ENCODE measurements at regions not wholly inside any gene's neighbourhood (a gene's known extent, or its start where the extent isn't known, plus 50 kb on each side); places are given as distances from the start of the nearest gene placed in this dataset.

- BruUV-seq (replicated peaks) = no TSS peak
- Histone ChIP-seq H2BK15ac (ENCODE audit: low read depth, low read length) (no peak overlapping the region), H2BK5ac (ENCODE audit: low read depth, low read length, poor library complexity, severe bottlenecking) (no peak overlapping the region), H3K36me3 (ENCODE audit: control insufficient read depth, insufficient read depth, low read length) (no peaks in the 10 kb centered on the region), H3K4me2 (ENCODE audit: low read depth, low read length) (no peak overlapping the region), H4K8ac (ENCODE audit: low read depth in 2 of 2, low read length in 2 of 2) (no peak overlapping the region), H3K14ac (replicated peaks; ENCODE audit: low read depth, low read length) (no peak overlapping the region), H3K79me1 (ENCODE audit: low read depth in 1 of 2, low read length in 2 of 2) (no peaks in the 10 kb centered on the region), H2AK9ac (replicated peaks; ENCODE audit: low read depth, low read length, poor library complexity) (no peak overlapping the region), H3K56ac (ENCODE audit: extremely low read depth, insufficient read depth, low read length) (no peak overlapping the region), H3K27ac (ENCODE audit: insufficient read depth, low read length) (no peak overlapping the region), H3K4me1 (ENCODE audit: control insufficient read depth, insufficient read depth, low read length) (no peaks in the 10 kb centered on the region; the same call in 1 of the 2 replicates), H2AFZ (replicated peaks; ENCODE audit: low read length, poor library complexity) (no peak overlapping the region), H3K23ac (ENCODE audit: low read depth, low read length) (no peak overlapping the region), H3K4me3 (ENCODE audit: insufficient read depth, low read depth, low read length) (no peak overlapping the region), H2BK20ac (ENCODE audit: low read depth, low read length) (no peak overlapping the region), H3K9me1 (ENCODE audit: insufficient read depth, low read length) (no peaks in the 10 kb centered on the region), H4K5ac (ENCODE audit: low read depth, low read length) (no peak overlapping the region), H3K18ac (ENCODE audit: low read depth, low read length) (no peak overlapping the region), H3K9ac (ENCODE audit: low read depth, low read length) (no peak overlapping the region), H2AK5ac (ENCODE audit: low read depth, low read length) (no peak overlapping the region), H2BK120ac (ENCODE audit: low read depth, low read length) (no peak overlapping the region), H3K4ac (ENCODE audit: low read depth, low read length) (no peak overlapping the region), H3K27me3 (ENCODE audit: control insufficient read depth, insufficient read depth, low read length) (peaks cover 2% of the 10 kb centered on the region; the same call in 1 of the 2 replicates), H3K9me3 (ENCODE audit: control insufficient read depth, insufficient read depth, low read length) (no peaks in the 10 kb centered on the region), H4K91ac (ENCODE audit: insufficient read depth, low read depth, low read length) (no peak overlapping the region), H4K20me1 (ENCODE audit: insufficient read depth, low read length) (no peaks in the 10 kb centered on the region)
- ATAC-seq (ENCODE audit: low read depth) (no peak), DNase-seq (no peak)
- POLR2A ChIA-PET (ENCODE audit: unreplicated experiment) = no interaction called here
- intact Hi-C loops (cut with micrococcal nuclease) (no loop called here), dilution Hi-C loops (cut with HindIII; ENCODE audit: low sequenced_read_pairs, unreplicated experiment) (no loop called here), in situ Hi-C loops (cut with MboI; ENCODE audit: low sequenced_read_pairs) (no loop called here)
- CTCF ChIA-PET = no interaction called here
- no CpG with 5 or more reads among the region's 1 CpG for WGBS, 2 experiments (ENCODE audit: extremely low coverage in 2 of 2, insufficient read length in 1 of 2)
- TF ChIP-seq MAZ (IDR thresholded peaks at IDR 0.05; ENCODE audit: borderline replicate concordance, low read depth, low read length) (no peak), ELK1 (IDR thresholded peaks at IDR 0.05; ENCODE audit: borderline replicate concordance, low read depth, low read length) (no peak), CHD1 (IDR thresholded peaks at IDR 0.05; ENCODE audit: low read depth, low read length) (no peak), USF2 (IDR thresholded peaks at IDR 0.05; ENCODE audit: low read depth, low read length) (no peak), NFE2L2 (IDR thresholded peaks at IDR 0.05; ENCODE audit: low read depth, low read length) (no peak), RFX5 (IDR thresholded peaks at IDR 0.05; ENCODE audit: low read depth, low read length) (no peak), FOS (IDR thresholded peaks at IDR 0.05; ENCODE audit: low read depth, low read length) (no peak), MXI1 (IDR thresholded peaks at IDR 0.05; ENCODE audit: borderline replicate concordance, low read depth, low read length) (no peak), CEBPB (IDR thresholded peaks at IDR 0.05; ENCODE audit: low read depth, low read length) (no peak), RCOR1 (IDR thresholded peaks at IDR 0.05; ENCODE audit: insufficient replicate concordance, low read length) (no peak)
These were observed 72.0 kb upstream of the AP1S2 start for GRCh38 chrX:15926622-15927021.
